H1 (cell line): ENCODE measurements at regions not wholly inside any gene's neighbourhood (a gene's known extent, or its start where the extent isn't known, plus 50 kb on each side); places are given as distances from the start of the nearest gene placed in this dataset.

Experiments
- JUND ChIP-seq: IDR thresholded peaks from 2 replicates; pipeline ENCODE4 v1.6.1; 2011; ENCODE audit warnings: mild to moderate bottlenecking, improper control_type of control experiment, low read length
- RFX5 ChIP-seq: IDR thresholded peaks from 2 replicates; pipeline ENCODE4 v1.6.1; 2011; ENCODE audit warnings: low read depth, low read length, improper control_type of control experiment, borderline replicate concordance
- SIRT6 ChIP-seq: IDR thresholded peaks from one replicate; pipeline ENCODE4 v1.7.1; 2012; ENCODE audit warnings: low read length, inconsistent platforms

GRCh38 chr12:46941981-46942380 lies 116.2 kb upstream of the SLC38A4 start (continued):
- TF ChIP-seq RFX5 (no peak), SIRT6 (no peak), JUND (no peak)
